ENCODE measurements at regions not wholly inside any gene's neighbourhood (a gene's known extent, or its start where the extent isn't known, plus 50 kb on each side); places are given as distances from the start of the nearest gene placed in this dataset.

DNA sequence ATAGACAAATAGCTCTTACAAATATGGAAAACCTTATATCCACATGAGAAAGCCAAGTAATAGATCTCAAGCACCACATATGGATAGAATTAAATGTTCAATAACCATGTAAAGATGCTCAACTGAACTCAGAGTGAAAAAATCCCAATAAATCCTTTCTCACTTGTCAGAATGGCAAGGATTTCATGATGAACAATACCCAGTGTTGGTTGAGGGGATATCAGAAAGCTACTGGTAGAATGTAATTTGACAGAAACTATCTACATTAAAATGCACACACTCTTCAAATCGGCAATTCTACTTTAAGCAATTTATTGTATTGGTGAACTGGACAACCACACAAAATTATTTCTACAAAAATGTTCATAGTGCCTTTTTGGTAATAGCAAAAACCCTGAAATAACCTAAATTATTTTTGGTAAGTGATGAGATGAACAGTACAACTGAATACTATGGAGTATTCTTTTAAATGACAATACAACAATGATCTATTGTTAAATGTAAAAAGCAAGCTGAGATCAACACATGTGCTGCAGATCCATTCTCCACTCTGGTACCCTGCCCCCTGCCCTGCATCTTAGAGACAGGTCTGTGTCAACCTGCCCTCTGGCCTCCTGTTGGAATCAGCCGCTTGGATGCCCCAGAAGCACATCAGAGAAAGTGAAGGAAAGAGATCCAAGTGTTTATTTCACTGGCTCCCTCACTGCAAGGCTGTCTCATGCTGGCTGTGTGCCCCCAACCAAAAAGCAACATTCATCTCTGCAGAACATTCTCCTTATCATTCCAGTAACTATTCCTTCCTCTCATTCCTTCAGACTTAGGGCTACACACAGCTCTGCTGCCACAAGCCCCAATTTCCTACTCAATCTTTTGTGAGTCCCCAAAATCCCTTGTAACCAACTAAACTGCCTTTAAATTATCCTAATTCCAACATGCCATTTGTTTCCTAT is 442.5 kb downstream of the LRATD1 start:
- H3K4me3 ChIP-seq = no peak overlapping the region
- H3K9ac ChIP-seq (ENCODE audit: insufficient read length) = no peak overlapping the region
- no peak for TF ChIP-seq EZH2 (IDR thresholded peaks at IDR 0.05)
- no peak for TF ChIP-seq FOXP2 (optimal IDR thresholded peaks at IDR 0.05; ENCODE audit: control extremely low read depth, extremely low read length, insufficient read depth)
- TF ChIP-seq POLR2AphosphoS5 (IDR thresholded peaks at IDR 0.05; ENCODE audit: borderline replicate concordance, low read depth, low read length) = no peak
- no peak overlapping the region for H3K27ac ChIP-seq
- no peaks in the 10 kb centered on the region for H3K9me3 ChIP-seq (ENCODE audit: low read depth, low read length)
- no peaks in the 10 kb centered on the region for H3K36me3 ChIP-seq (ENCODE audit: insufficient read depth, low read length)
- no peak for DNase-seq (ENCODE audit: low read depth, low spot score)

DNA sequence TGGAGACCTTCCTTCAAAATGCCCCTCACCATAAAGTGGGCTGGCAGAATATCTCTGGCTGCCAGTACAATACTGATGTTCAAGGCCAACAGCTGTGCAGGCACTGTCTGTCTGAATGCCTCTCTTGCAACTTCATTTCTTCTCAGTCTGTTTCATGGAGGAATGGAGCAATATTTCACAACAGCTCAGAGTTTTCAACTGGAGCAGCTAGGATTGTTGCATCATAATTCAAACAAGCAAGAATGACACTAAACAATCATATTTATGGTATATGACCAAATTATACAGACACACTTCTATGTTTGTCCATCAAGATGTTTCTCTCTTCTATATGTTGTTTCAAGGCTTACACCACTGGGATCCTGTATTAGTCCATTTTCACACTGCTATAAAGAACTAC is 444.2 kb downstream of the LRATD1 start:
- TF ChIP-seq POLR2AphosphoS5 (IDR thresholded peaks at IDR 0.05; ENCODE audit: borderline replicate concordance, low read depth, low read length) (no peak), EZH2 (IDR thresholded peaks at IDR 0.05) (no peak), FOXP2 (optimal IDR thresholded peaks at IDR 0.05; ENCODE audit: control extremely low read depth, extremely low read length, insufficient read depth) (no peak)
- Histone ChIP-seq H3K9me3 (ENCODE audit: low read depth, low read length) (no peaks in the 10 kb centered on the region), H3K36me3 (ENCODE audit: insufficient read depth, low read length) (no peaks in the 10 kb centered on the region), H3K27ac (no peak overlapping the region), H3K9ac (ENCODE audit: insufficient read length) (no peak overlapping the region), H3K4me3 (no peak overlapping the region)
- DNase-seq (ENCODE audit: low read depth, low spot score) = no peak

DNA sequence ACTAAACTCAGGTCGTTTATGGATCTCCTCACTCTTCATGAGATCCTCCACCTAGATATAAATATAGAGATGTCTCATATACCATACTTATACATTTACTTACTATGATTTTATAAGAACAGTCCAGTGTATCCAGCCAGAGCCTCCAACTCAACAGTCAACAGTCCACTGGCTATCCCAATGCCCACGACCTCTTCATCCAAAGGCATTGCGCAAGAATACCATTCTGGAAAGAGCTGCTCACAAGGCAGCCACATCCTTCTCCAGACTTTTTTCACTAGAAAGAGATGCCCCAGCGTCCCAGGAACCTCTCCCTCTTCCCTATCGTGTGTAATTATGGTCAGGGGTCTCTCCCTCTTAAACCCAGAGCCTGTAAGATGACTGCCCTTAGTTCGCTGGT is 448.8 kb downstream of the LRATD1 start:
- DNase-seq (ENCODE audit: low read depth, low spot score) = no peak
- TF ChIP-seq FOXP2 (optimal IDR thresholded peaks at IDR 0.05; ENCODE audit: control extremely low read depth, extremely low read length, insufficient read depth) = no peak
- no peak for TF ChIP-seq EZH2 (IDR thresholded peaks at IDR 0.05)
- no peak for TF ChIP-seq POLR2AphosphoS5 (IDR thresholded peaks at IDR 0.05; ENCODE audit: borderline replicate concordance, low read depth, low read length)
- no peak overlapping the region for H3K4me3 ChIP-seq

GRCh38 chr2:15082105-15083058 is 449.9 kb downstream of the LRATD1 start:
- no peaks in the 10 kb centered on the region for H3K36me3 ChIP-seq (ENCODE audit: insufficient read depth, low read length)
- no peak for TF ChIP-seq EZH2 (IDR thresholded peaks at IDR 0.05)
- TF ChIP-seq FOXP2 (optimal IDR thresholded peaks at IDR 0.05; ENCODE audit: control extremely low read depth, extremely low read length, insufficient read depth) = no peak
- TF ChIP-seq POLR2AphosphoS5 (IDR thresholded peaks at IDR 0.05; ENCODE audit: borderline replicate concordance, low read depth, low read length) = no peak
- no peak overlapping the region for H3K9ac ChIP-seq (ENCODE audit: insufficient read length)
- no peak overlapping the region for H3K27ac ChIP-seq
- DNase-seq (ENCODE audit: low read depth, low spot score) = no peak
- H3K4me3 ChIP-seq = no peak overlapping the region
- H3K9me3 ChIP-seq (ENCODE audit: low read depth, low read length) = no peaks in the 10 kb centered on the region

More for the DNA sequence above, 448.8 kb downstream of the LRATD1 start:
- Histone ChIP-seq H3K36me3 (ENCODE audit: insufficient read depth, low read length) (no peaks in the 10 kb centered on the region), H3K27ac (no peak overlapping the region), H3K9ac (ENCODE audit: insufficient read length) (no peak overlapping the region), H3K9me3 (ENCODE audit: low read depth, low read length) (no peaks in the 10 kb centered on the region)

DNA sequence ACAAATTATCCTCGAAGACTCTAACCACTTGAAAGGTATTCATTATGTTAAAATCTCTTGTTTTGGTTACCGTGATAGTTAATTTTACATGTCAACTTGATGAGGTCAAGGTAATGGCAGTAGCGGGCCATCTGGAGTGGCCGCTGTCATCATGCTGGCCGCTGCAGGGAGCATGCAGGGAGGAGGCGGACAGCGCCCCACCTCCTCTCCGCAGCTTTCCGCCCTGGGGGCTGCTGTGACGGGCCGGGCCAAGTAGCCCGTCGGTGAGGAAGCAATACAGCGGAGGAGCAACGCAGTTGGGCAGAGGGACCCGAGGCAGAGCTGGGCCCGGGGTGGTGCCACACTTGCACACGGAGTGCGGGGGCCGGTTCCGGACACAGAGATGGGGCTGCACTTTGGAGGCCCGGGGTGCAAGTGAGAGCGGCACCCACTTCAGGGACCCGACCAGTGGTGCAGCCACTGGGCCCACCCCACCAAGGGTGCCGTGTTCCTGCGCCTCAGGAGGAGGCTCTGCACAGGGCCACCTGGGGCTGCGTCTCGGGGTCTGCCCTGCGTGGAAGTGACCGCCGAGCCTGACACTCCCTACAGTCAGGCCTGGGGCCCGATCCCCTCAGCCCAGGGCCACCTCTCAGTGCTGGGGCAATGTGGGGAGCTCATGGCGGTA is 452.4 kb downstream of the LRATD1 start:
- H3K9ac ChIP-seq (ENCODE audit: insufficient read length) = no peak overlapping the region
- H3K9me3 ChIP-seq (ENCODE audit: low read depth, low read length) = no peaks in the 10 kb centered on the region
- no peak for TF ChIP-seq POLR2AphosphoS5 (IDR thresholded peaks at IDR 0.05; ENCODE audit: borderline replicate concordance, low read depth, low read length)
- no peak for TF ChIP-seq EZH2 (IDR thresholded peaks at IDR 0.05)
- TF ChIP-seq FOXP2 (optimal IDR thresholded peaks at IDR 0.05; ENCODE audit: control extremely low read depth, extremely low read length, insufficient read depth) = no peak

DNA sequence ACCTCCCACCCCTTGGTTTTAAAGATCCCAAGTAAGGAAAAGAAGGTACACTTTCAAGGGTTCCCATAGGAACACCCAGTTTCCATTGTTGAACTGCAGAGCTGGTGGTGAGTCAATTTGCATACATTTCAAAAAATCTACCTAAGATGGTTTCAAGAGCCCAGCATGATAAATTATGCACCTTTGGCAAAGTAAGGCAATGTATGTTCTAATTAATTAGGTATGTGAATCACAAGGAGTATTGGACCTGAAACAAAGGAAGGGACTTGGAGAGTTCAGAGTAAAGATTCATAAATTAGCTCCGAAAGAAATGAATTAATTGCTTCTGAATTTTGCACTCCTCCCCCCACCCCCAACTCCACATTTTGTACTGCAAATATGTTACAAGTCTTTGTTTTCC is 459.7 kb downstream of the LRATD1 start:
- Histone ChIP-seq H3K27ac (peak overlapping the region; percentile 89), H3K36me3 (ENCODE audit: insufficient read depth, low read length) (no peaks in the 10 kb centered on the region), H3K4me3 (peak overlapping the region; percentile 34), H3K9ac (ENCODE audit: insufficient read length) (no peak overlapping the region), H3K9me3 (ENCODE audit: low read depth, low read length) (no peaks in the 10 kb centered on the region)
- TF ChIP-seq FOXP2 (optimal IDR thresholded peaks at IDR 0.05; ENCODE audit: control extremely low read depth, extremely low read length, insufficient read depth) (no peak), EZH2 (IDR thresholded peaks at IDR 0.05) (no peak), POLR2AphosphoS5 (IDR thresholded peaks at IDR 0.05; ENCODE audit: borderline replicate concordance, low read depth, low read length) (no peak)
- no peak for DNase-seq (ENCODE audit: low read depth, low spot score)

More for the DNA sequence above, 452.4 kb downstream of the LRATD1 start:
- H3K4me3 ChIP-seq = no peak overlapping the region
- H3K27ac ChIP-seq = no peak overlapping the region
- DNase-seq (ENCODE audit: low read depth, low spot score) = no peak
- H3K36me3 ChIP-seq (ENCODE audit: insufficient read depth, low read length) = no peaks in the 10 kb centered on the region

- Histone ChIP-seq H3K9me3 (ENCODE audit: low read depth, low read length) (no peaks in the 10 kb centered on the region), H3K27ac (peak overlapping the region; percentile 89), H3K9ac (ENCODE audit: insufficient read length) (no peak overlapping the region), H3K36me3 (ENCODE audit: insufficient read depth, low read length) (no peaks in the 10 kb centered on the region), H3K4me3 (peak overlapping the region; percentile 34)
- DNase-seq (ENCODE audit: low read depth, low spot score) = peak; percentile 34
- no peak for TF ChIP-seq EZH2 (IDR thresholded peaks at IDR 0.05)
- no peak for TF ChIP-seq FOXP2 (optimal IDR thresholded peaks at IDR 0.05; ENCODE audit: control extremely low read depth, extremely low read length, insufficient read depth)
- no peak for TF ChIP-seq POLR2AphosphoS5 (IDR thresholded peaks at IDR 0.05; ENCODE audit: borderline replicate concordance, low read depth, low read length)
Measured at GRCh38 chr2:15092691-15093090, 460.2 kb downstream of the LRATD1 start.
